ENCODE measurements at regions not wholly inside any gene's neighbourhood (a gene's known extent, or its start where the extent isn't known, plus 50 kb on each side); places are given as distances from the start of the nearest gene placed in this dataset.

DNA sequence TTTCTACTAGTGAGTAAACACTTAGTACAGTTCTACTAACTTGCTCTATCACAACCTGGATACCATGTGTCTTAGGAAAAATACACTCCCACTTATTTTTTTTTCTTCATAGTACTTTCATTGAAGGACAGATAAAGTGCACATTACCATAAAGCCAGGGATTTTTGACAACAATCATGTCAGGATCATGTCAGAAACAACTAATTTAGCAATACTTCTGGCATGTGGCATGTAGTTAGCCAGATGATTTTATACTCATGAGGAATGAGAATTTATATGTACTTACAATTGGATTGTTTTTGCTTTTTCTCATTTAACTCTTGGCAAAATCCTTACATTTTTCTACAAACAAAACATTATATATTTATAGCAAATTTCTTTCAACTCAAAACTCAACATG, 630.7 kb upstream of the GRM3 start:
- H3K9ac ChIP-seq (ENCODE audit: low read length) = no peak overlapping the region
- Mint-ChIP-seq H3K27ac (no peak overlapping the region), H3K27me3 (no peaks in the 10 kb centered on the region), H3K4me3 (no peak overlapping the region), H3K9me3 (ENCODE audit: insufficient read depth) (no peaks in the 10 kb centered on the region), H3K4me1 (no peaks in the 10 kb centered on the region)
- no peak overlapping the region for H2AFZ ChIP-seq (ENCODE audit: insufficient read depth, low read depth, low read length, poor library complexity, severe bottlenecking)
- no peaks in the 10 kb centered on the region for H3K27me3 ChIP-seq (replicated peaks in 1 of 4; ENCODE audit: control extremely low read depth in 1 of 4, control insufficient read depth in 3 of 4, insufficient read depth in 4 of 4, low read length in 3 of 4)
- ChIA-PET CTCF (no interaction called here), POLR2A (no interaction called here)
- TF ChIP-seq CTCF (IDR thresholded peaks at IDR 0.05) (no peak), EZH2 (IDR thresholded peaks at IDR 0.05; ENCODE audit: borderline replicate concordance, insufficient read depth, low read depth, low read length, poor library complexity, severe bottlenecking) (no peak)
- ATAC-seq (ENCODE audit: low read depth) (no peak), DNase-seq (no peak)
- no peaks in the 10 kb centered on the region for H4K20me1 ChIP-seq (ENCODE audit: control insufficient read depth, insufficient read depth, low read length, poor library complexity, severe bottlenecking)
- H3K79me2 ChIP-seq (ENCODE audit: control insufficient read depth, insufficient read depth, low read length) = no peaks in the 10 kb centered on the region
- H3K4me3 ChIP-seq (ENCODE audit: control extremely low read depth in 1 of 5, extremely low read depth in 1 of 5, insufficient read depth in 1 of 5, low read depth in 2 of 5, low read length in 4 of 5) = no peak overlapping the region
- H3K36me3 ChIP-seq (replicated peaks in 1 of 2; ENCODE audit: control extremely low read depth in 1 of 2, control insufficient read depth in 1 of 2, extremely low read depth in 1 of 2, insufficient read depth in 2 of 2, low read length in 1 of 2) = no peaks in the 10 kb centered on the region
- no peak overlapping the region for H3K27ac ChIP-seq (ENCODE audit: low read length in 2 of 2)
- H3K4me1 ChIP-seq (ENCODE audit: control insufficient read depth in 2 of 2, insufficient read depth in 2 of 2, low read length in 2 of 2) = no peaks in the 10 kb centered on the region
- no peak overlapping the region for H3K4me2 ChIP-seq (replicated peaks; ENCODE audit: low read depth, low read length, poor library complexity, severe bottlenecking)
- intact Hi-C loops (cut with micrococcal nuclease) = no loop called here
- H3K9me3 ChIP-seq (ENCODE audit: control extremely low read depth in 1 of 3, control insufficient read depth in 2 of 3, insufficient read depth in 1 of 3, low read length in 2 of 3) = no peaks in the 10 kb centered on the region

GRCh38 chr7:86008898-86009297, 634.8 kb upstream of the GRM3 start:
- intact Hi-C loops (cut with micrococcal nuclease) = no loop called here
- no CpG with 5 or more reads among the region's 3 CpGs for WGBS (ENCODE audit: insufficient coverage)
- DNase-seq (no peak), ATAC-seq (ENCODE audit: low read depth) (no peak)
- no peaks in the 10 kb centered on the region for H3K79me2 ChIP-seq (ENCODE audit: control insufficient read depth, insufficient read depth, low read length)
- ChIA-PET POLR2A (no interaction called here), CTCF (no interaction called here)
- H3K4me3 ChIP-seq (ENCODE audit: control extremely low read depth in 1 of 5, extremely low read depth in 1 of 5, insufficient read depth in 1 of 5, low read depth in 2 of 5, low read length in 4 of 5) = no peak overlapping the region
- no peak overlapping the region for H2AFZ ChIP-seq (ENCODE audit: insufficient read depth, low read depth, low read length, poor library complexity, severe bottlenecking)
- H3K27ac ChIP-seq (ENCODE audit: low read length in 2 of 2) = no peak overlapping the region
- no peaks in the 10 kb centered on the region for H3K27me3 Mint-ChIP-seq
- H3K4me1 ChIP-seq (ENCODE audit: control insufficient read depth in 2 of 2, insufficient read depth in 2 of 2, low read length in 2 of 2) = no peaks in the 10 kb centered on the region
- H3K4me2 ChIP-seq (replicated peaks; ENCODE audit: low read depth, low read length, poor library complexity, severe bottlenecking) = no peak overlapping the region
- peaks cover under 1% of the 10 kb centered on the region for H3K9me3 Mint-ChIP-seq (ENCODE audit: insufficient read depth)
- H4K20me1 ChIP-seq (ENCODE audit: control insufficient read depth, insufficient read depth, low read length, poor library complexity, severe bottlenecking) = no peaks in the 10 kb centered on the region
- H3K4me1 Mint-ChIP-seq = no peaks in the 10 kb centered on the region
- H3K36me3 ChIP-seq (replicated peaks in 1 of 2; ENCODE audit: control extremely low read depth in 1 of 2, control insufficient read depth in 1 of 2, extremely low read depth in 1 of 2, insufficient read depth in 2 of 2, low read length in 1 of 2) = no peaks in the 10 kb centered on the region
- no peak for TF ChIP-seq CTCF (IDR thresholded peaks at IDR 0.05)
- TF ChIP-seq EZH2 (IDR thresholded peaks at IDR 0.05; ENCODE audit: borderline replicate concordance, insufficient read depth, low read depth, low read length, poor library complexity, severe bottlenecking) = no peak
- H3K27ac Mint-ChIP-seq = no peak overlapping the region
- no peaks in the 10 kb centered on the region for H3K9me3 ChIP-seq (ENCODE audit: control extremely low read depth in 1 of 3, control insufficient read depth in 2 of 3, insufficient read depth in 1 of 3, low read length in 2 of 3)
- no peak overlapping the region for H3K9ac ChIP-seq (ENCODE audit: low read length)
- no peaks in the 10 kb centered on the region for H3K27me3 ChIP-seq (replicated peaks in 1 of 4; ENCODE audit: control extremely low read depth in 1 of 4, control insufficient read depth in 3 of 4, insufficient read depth in 4 of 4, low read length in 3 of 4)
- no peak overlapping the region for H3K4me3 Mint-ChIP-seq
